Mesothelial cell of epicardium (in vitro differentiated cells): ENCODE measurements at regions not wholly inside any gene's neighbourhood (a gene's known extent, or its start where the extent isn't known, plus 50 kb on each side); places are given as distances from the start of the nearest gene placed in this dataset.

ENCODE experiments used
- DNase-seq, 2 experiments: peaks; one replicate each; pipeline ENCODE4 v3.0.0; 2021; ENCODE audit warnings: low spot score in 2 of 2; ENCODE audit not compliant: unreplicated experiment in 2 of 2
- H3K27ac Mint-ChIP-seq: 2 replicates; pipeline ENCODE4 v1.8.0; 2021; ENCODE audit warnings: mixed read lengths
- H3K27me3 Mint-ChIP-seq: 2 replicates; pipeline ENCODE4 v1.8.0; 2021; ENCODE audit warnings: low read depth, mixed read lengths
- H3K36me3 Mint-ChIP-seq: 2 replicates; pipeline ENCODE4 v1.8.0; 2021; ENCODE audit warnings: mixed read lengths
- H3K4me1 Mint-ChIP-seq: 2 replicates; pipeline ENCODE4 v1.8.0; 2021; ENCODE audit warnings: mixed read lengths
- H3K4me3 Mint-ChIP-seq: 2 replicates; pipeline ENCODE4 v1.8.0; 2021; ENCODE audit warnings: mild to moderate bottlenecking, moderate library complexity, mixed read lengths
- H3K9me3 Mint-ChIP-seq: 2 replicates; pipeline ENCODE4 v1.8.0; 2021; ENCODE audit warnings: mixed read lengths
- CTCF ChIP-seq: fragments of 200-600 bp; sonication (generic); IDR thresholded peaks from one replicate; pipeline ENCODE4 v1.5.0; 2021; ENCODE audit warnings: antibody characterized with exemption; ENCODE audit not compliant: unreplicated experiment

GRCh38 chr5:173514661-173515060, 101.8 kb downstream of the BOD1 start:
- Mint-ChIP-seq H3K36me3 (no peaks in the 10 kb centered on the region), H3K27me3 (peaks cover 31% of the 10 kb centered on the region), H3K4me3 (no peak overlapping the region)

GRCh38 chr5:173513521-173513991, 102.9 kb downstream of the BOD1 start:
- H3K9me3 Mint-ChIP-seq, result peaks cover 4% of the 10 kb centered on the region
- no peak overlapping the region for H3K27ac Mint-ChIP-seq
- peaks cover 3% of the 10 kb centered on the region for H3K4me1 Mint-ChIP-seq
- H3K4me3 Mint-ChIP-seq, result no peak overlapping the region
- no peak for TF ChIP-seq CTCF
- H3K27me3 Mint-ChIP-seq, result peaks cover 27% of the 10 kb centered on the region
- DNase-seq, result no peak
- no peaks in the 10 kb centered on the region for H3K36me3 Mint-ChIP-seq

More at GRCh38 chr5:173514661-173515060, 101.8 kb downstream of the BOD1 start:
- H3K27ac Mint-ChIP-seq, result no peak overlapping the region
- no peak for DNase-seq
- H3K9me3 Mint-ChIP-seq, result peaks cover 8% of the 10 kb centered on the region
- H3K4me1 Mint-ChIP-seq, result peaks cover 3% of the 10 kb centered on the region
- no peak for TF ChIP-seq CTCF

GRCh38 chr5:173512637-173513435, 103.6 kb downstream of the BOD1 start:
- no peak for DNase-seq
- TF ChIP-seq CTCF, result no peak
- Mint-ChIP-seq H3K4me1 (peaks cover 3% of the 10 kb centered on the region), H3K36me3 (no peaks in the 10 kb centered on the region), H3K9me3 (peaks cover 3% of the 10 kb centered on the region), H3K4me3 (no peak overlapping the region), H3K27me3 (peaks cover 22% of the 10 kb centered on the region), H3K27ac (no peak overlapping the region)

GRCh38 chr5:173509060-173509459, 107.4 kb downstream of the BOD1 start:
- Mint-ChIP-seq H3K36me3 (no peaks in the 10 kb centered on the region), H3K27ac (no peak overlapping the region), H3K4me3 (no peak overlapping the region), H3K4me1 (peaks cover 3% of the 10 kb centered on the region), H3K27me3 (peaks cover 15% of the 10 kb centered on the region), H3K9me3 (peaks cover 3% of the 10 kb centered on the region)
- DNase-seq, result no peak
- TF ChIP-seq CTCF, result no peak

DNA sequence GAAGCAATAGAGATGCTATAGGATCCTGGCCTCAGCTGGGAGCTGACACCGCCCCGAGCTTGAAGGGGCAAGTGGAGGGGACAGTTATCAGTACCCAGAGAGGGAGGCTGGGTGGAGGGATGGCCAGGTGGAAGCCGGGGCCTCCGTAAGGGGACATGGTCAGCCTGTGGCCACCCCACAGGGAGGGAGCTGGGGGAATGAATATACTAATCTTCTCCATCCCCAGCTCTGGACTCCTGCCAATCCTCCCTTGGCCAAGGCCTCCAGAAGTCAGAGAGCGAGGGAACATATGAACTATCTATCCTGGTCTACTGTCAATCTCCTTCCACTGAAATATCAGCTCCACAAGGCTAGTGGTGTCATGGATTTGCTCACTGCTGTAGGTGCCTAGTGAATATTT, 109.3 kb downstream of the BOD1 start:
- H3K27ac Mint-ChIP-seq, result no peak overlapping the region
- no peak for TF ChIP-seq CTCF
- H3K9me3 Mint-ChIP-seq, result peaks cover 3% of the 10 kb centered on the region
- no peaks in the 10 kb centered on the region for H3K4me1 Mint-ChIP-seq
- H3K36me3 Mint-ChIP-seq, result no peaks in the 10 kb centered on the region
- H3K4me3 Mint-ChIP-seq, result no peak overlapping the region
- H3K27me3 Mint-ChIP-seq, result peaks cover 9% of the 10 kb centered on the region
- DNase-seq, result no peak
